IMR-90 (cell line): ENCODE measurements at regions not wholly inside any gene's neighbourhood (a gene's known extent, or its start where the extent isn't known, plus 50 kb on each side); places are given as distances from the start of the nearest gene placed in this dataset.

ENCODE experiments used
- ATAC-seq: fragments of 200-7000 bp; cut with Tn5 transposase; 2 replicates; pipeline ENCODE4 v1.9.1; 2020; ENCODE audit warnings: low read depth, mild to moderate bottlenecking, moderate library complexity
- BruUV-seq: library from RNA; stranded (reverse); fragments of 400-500 nt; replicated peaks from 2 replicates; lab custom pipeline; 2021; lab: Mats Ljungman, UMichigan
- CTCF ChIA-PET: fragments of 300-600 bp; formaldehyde crosslinking; extraction: SDS; loops from one replicate; lab custom pipeline; 2021; ENCODE audit warnings: antibody characterized with exemption; lab: Yijun Ruan, JAX
- POLR2A ChIA-PET: fragments of 300-600 bp; sonication (Branson Sonifier 250); formaldehyde crosslinking; loops from one replicate; lab custom pipeline; 2022; ENCODE audit warnings: antibody characterized with exemption; ENCODE audit not compliant: unreplicated experiment; lab: Charles Lee
- DNase-seq: peaks from one replicate; pipeline ENCODE4 v3.0.0; 2013
- H2AFZ ChIP-seq: replicated peaks from 2 replicates; pipeline ENCODE3; 2013; ENCODE audit warnings: low read length, mild to moderate bottlenecking; ENCODE audit not compliant: poor library complexity
- H2AK5ac ChIP-seq: 2 replicates; pipeline ENCODE4 v1.6.1; 2013; ENCODE audit warnings: low read depth, low read length, inconsistent platforms
- H2AK9ac ChIP-seq: replicated peaks from 2 replicates; pipeline ENCODE3; 2013; ENCODE audit warnings: mild to moderate bottlenecking, low read depth, low read length, moderate library complexity; ENCODE audit not compliant: poor library complexity
- H2BK120ac ChIP-seq: 2 replicates; pipeline ENCODE4 v1.6.1; 2013; ENCODE audit warnings: low read depth, low read length, inconsistent platforms
- H2BK15ac ChIP-seq: 3 replicates; pipeline ENCODE4 v1.6.1; 2013; ENCODE audit warnings: low read depth, low read length, inconsistent platforms
- H2BK20ac ChIP-seq: 2 replicates; pipeline ENCODE4 v1.6.1; 2013; ENCODE audit warnings: low read depth, mild to moderate bottlenecking, inconsistent platforms, low read length, moderate library complexity
- H2BK5ac ChIP-seq: 2 replicates; pipeline ENCODE4 v1.6.1; 2013; ENCODE audit warnings: mild to moderate bottlenecking, low read depth, low read length, inconsistent platforms; ENCODE audit not compliant: poor library complexity, severe bottlenecking
- H3K14ac ChIP-seq: replicated peaks from 2 replicates; pipeline ENCODE4 v1.6.1; 2013; ENCODE audit warnings: low read depth, low read length, inconsistent platforms
- H3K18ac ChIP-seq: 2 replicates; pipeline ENCODE4 v1.6.1; 2013; ENCODE audit warnings: low read depth, low read length, control low read depth
- H3K23ac ChIP-seq: 2 replicates; pipeline ENCODE4 v1.6.1; 2013; ENCODE audit warnings: low read depth, low read length, inconsistent platforms
- H3K27ac ChIP-seq: 2 replicates; pipeline ENCODE4 v1.5.1; 2013; ENCODE audit warnings: mild to moderate bottlenecking, control low read depth, low read length; ENCODE audit not compliant: insufficient read depth
- H3K27me3 ChIP-seq: 2 replicates; pipeline ENCODE4 v1.6.1; 2013; ENCODE audit warnings: low read length; ENCODE audit not compliant: control insufficient read depth, insufficient read depth
- H3K36me3 ChIP-seq: 2 replicates; pipeline ENCODE4 v1.6.1; 2013; ENCODE audit warnings: low read length, mixed read lengths; ENCODE audit not compliant: control insufficient read depth, insufficient read depth
- H3K4ac ChIP-seq: 2 replicates; pipeline ENCODE4 v1.6.1; 2013; ENCODE audit warnings: low read depth, low read length, inconsistent platforms
- H3K4me1 ChIP-seq: 2 replicates; pipeline ENCODE4 v1.6.1; 2013; ENCODE audit warnings: low read length, mixed read lengths; ENCODE audit not compliant: control insufficient read depth, insufficient read depth
- H3K4me2 ChIP-seq: 2 replicates; pipeline ENCODE4 v1.6.1; 2013; ENCODE audit warnings: low read depth, mild to moderate bottlenecking, control low read depth, low read length, moderate library complexity
- H3K4me3 ChIP-seq: 2 replicates; pipeline ENCODE4 v1.5.1; 2013; ENCODE audit warnings: low read depth, mild to moderate bottlenecking, control low read depth, low read length, moderate library complexity; ENCODE audit not compliant: insufficient read depth
- H3K56ac ChIP-seq: 2 replicates; pipeline ENCODE4 v1.6.1; 2013; ENCODE audit warnings: low read length, inconsistent platforms; ENCODE audit not compliant: insufficient read depth; ENCODE audit errors: extremely low read depth
- H3K79me1 ChIP-seq, 2 experiments: 2 replicates each; pipeline ENCODE4 v1.6.1; 2013; ENCODE audit warnings: low read length in 2 of 2, inconsistent platforms in 1 of 2, low read depth in 1 of 2
- H3K9ac ChIP-seq: 2 replicates; pipeline ENCODE4 v1.6.1; 2013; ENCODE audit warnings: low read depth, low read length, control low read depth
- H3K9me1 ChIP-seq: 2 replicates; pipeline ENCODE4 v1.6.1; 2013; ENCODE audit warnings: low read length, inconsistent platforms; ENCODE audit not compliant: insufficient read depth
- H3K9me3 ChIP-seq: 2 replicates; pipeline ENCODE4 v1.6.1; 2013; ENCODE audit warnings: low read length; ENCODE audit not compliant: control insufficient read depth, insufficient read depth
- H4K20me1 ChIP-seq: 2 replicates; pipeline ENCODE4 v1.6.1; 2013; ENCODE audit warnings: low read length, inconsistent platforms; ENCODE audit not compliant: insufficient read depth
- H4K5ac ChIP-seq: 2 replicates; pipeline ENCODE4 v1.6.1; 2013; ENCODE audit warnings: mild to moderate bottlenecking, low read depth, low read length, control low read depth
- H4K8ac ChIP-seq, 2 experiments: 2 replicates each; pipeline ENCODE4 v1.6.1; 2013; ENCODE audit warnings: low read depth in 2 of 2, low read length in 2 of 2, control low read depth in 1 of 2, inconsistent platforms in 1 of 2
- H4K91ac ChIP-seq: 2 replicates; pipeline ENCODE4 v1.6.1; 2013; ENCODE audit warnings: low read depth, low read length, inconsistent platforms; ENCODE audit not compliant: insufficient read depth
- BHLHE40 ChIP-seq: fragments of 150-350 bp; IDR thresholded peaks from 2 replicates; pipeline ENCODE4 v1.6.1; 2016; ENCODE audit warnings: mild to moderate bottlenecking, low read depth, low read length
- CTCF ChIP-seq: conservative IDR thresholded peaks from 2 replicates; pipeline ENCODE4 v1.5.1; 2012; ENCODE audit warnings: mild to moderate bottlenecking, low read depth, low read length, improper control_type of control experiment
- RCOR1 ChIP-seq: IDR thresholded peaks from 2 replicates; pipeline ENCODE4 v1.6.1; 2012; ENCODE audit warnings: mild to moderate bottlenecking, low read length, improper control_type of control experiment; ENCODE audit not compliant: insufficient replicate concordance
- WGBS, 2 experiments: methylation state at CpG; one replicate each; pipeline versions ENCODE4 v1.1.5 to v1.1.7; 2013; ENCODE audit warnings: missing lambda C conversion rate in 2 of 2; ENCODE audit not compliant: insufficient read length in 1 of 2; ENCODE audit errors: extremely low coverage in 2 of 2; 5-methylcytosine and 5-hydroxymethylcytosine counted together
- dilution Hi-C: fragments of 300-500 bp; cut with HindIII; formaldehyde crosslinking; loops from one replicate; pipeline ENCODE4 v1.14.3; 2018; ENCODE audit warnings: low sequenced_read_pairs; ENCODE audit not compliant: unreplicated experiment
- in situ Hi-C: fragments of 300-500 bp; cut with MboI; formaldehyde crosslinking; loops from 3 replicates; pipeline ENCODE4 v1.14.3; 2019; ENCODE audit warnings: low sequenced_read_pairs, inconsistent platforms, mixed read lengths
- intact Hi-C: fragments of 100-400 bp; cut with micrococcal nuclease; formaldehyde crosslinking; loops from 2 replicates; pipeline ENCODE4 v1.10.0; 2022

GRCh38 chr1:5740450-5740849, 251.8 kb downstream of the NPHP4 start:
- Histone ChIP-seq H4K20me1 (no peaks in the 10 kb centered on the region), H2AK9ac (no peak overlapping the region), H4K91ac (no peak overlapping the region), H3K4ac (no peak overlapping the region), H3K4me2 (no peak overlapping the region), H4K5ac (no peak overlapping the region), H3K36me3 (no peaks in the 10 kb centered on the region), H3K4me3 (no peak overlapping the region), H3K79me1 (no peaks in the 10 kb centered on the region), H3K9ac (no peak overlapping the region), H2BK5ac (no peak overlapping the region), H2BK120ac (no peak overlapping the region), H3K4me1 (no peaks in the 10 kb centered on the region), H3K56ac (no peak overlapping the region), H3K27me3 (no peaks in the 10 kb centered on the region), H3K18ac (no peak overlapping the region), H4K8ac (no peak overlapping the region), H2AK5ac (no peak overlapping the region), H3K23ac (no peak overlapping the region), H3K27ac (no peak overlapping the region), H3K14ac (no peak overlapping the region), H2AFZ (no peak overlapping the region), H3K9me1 (no peaks in the 10 kb centered on the region), H2BK15ac (no peak overlapping the region), H3K9me3 (peaks cover 30% of the 10 kb centered on the region), H2BK20ac (no peak overlapping the region)
- dilution Hi-C loops: no loop called here
- ATAC-seq (no peak), DNase-seq (no peak)
- no TSS peak for BruUV-seq
- in situ Hi-C loops: no loop called here
- ChIA-PET CTCF (no interaction called here), POLR2A (no interaction called here)
- no CpG with 5 or more reads among the region's 7 CpGs for WGBS, 2 experiments
- intact Hi-C loops: no loop called here
- TF ChIP-seq BHLHE40 (no peak), RCOR1 (no peak), CTCF (no peak)
